SJCRH30 (cell line): ENCODE measurements at regions not wholly inside any gene's neighbourhood (a gene's known extent, or its start where the extent isn't known, plus 50 kb on each side); places are given as distances from the start of the nearest gene placed in this dataset.

Source experiments
- DNase-seq, 2 experiments: peaks; one replicate each; pipeline ENCODE4 v3.0.0-alpha.2; 2015 to 2020
- H3K27ac ChIP-seq: fragments of 250-450 bp; sonication (Bioruptor Pico); 2 replicates; pipeline ENCODE4 v1.5.1; 2020; ENCODE audit warnings: mild to moderate bottlenecking, moderate library complexity
- H3K27me3 ChIP-seq: fragments of 250-450 bp; sonication (Bioruptor Pico); 2 replicates; pipeline ENCODE4 v1.5.1; 2020; ENCODE audit warnings: mild to moderate bottlenecking, moderate library complexity
- H3K36me3 ChIP-seq: fragments of 250-450 bp; sonication (Bioruptor Pico); 2 replicates; pipeline ENCODE4 v1.5.1; 2020; ENCODE audit warnings: mild to moderate bottlenecking, moderate library complexity
- H3K4me1 ChIP-seq: fragments of 250-450 bp; sonication (Bioruptor Pico); 2 replicates; pipeline ENCODE4 v1.5.1; 2020; ENCODE audit warnings: mild to moderate bottlenecking, moderate library complexity
- H3K4me3 ChIP-seq: fragments of 250-450 bp; sonication (Bioruptor Pico); 2 replicates; pipeline ENCODE4 v1.5.1; 2020; ENCODE audit warnings: mild to moderate bottlenecking, moderate library complexity
- H3K9me3 ChIP-seq: fragments of 250-450 bp; sonication (Bioruptor Pico); replicated peaks from 2 replicates; pipeline ENCODE4 v1.5.1; 2020; ENCODE audit warnings: mild to moderate bottlenecking, moderate library complexity

- DNase-seq = no peak
- peaks cover 8% of the 10 kb centered on the region; the same call in 1 of the 2 replicates for H3K27me3 ChIP-seq
Measured at GRCh38 chr9:129247285-129248153, 69.5 kb upstream of the IER5L start.

GRCh38 chr9:129245276-129245675 lies 67.2 kb upstream of the IER5L start:
- no peak for DNase-seq
- Histone ChIP-seq H3K36me3 (no peaks in the 10 kb centered on the region), H3K27ac (no peak overlapping the region)

More at GRCh38 chr9:129247285-129248153, 69.5 kb upstream of the IER5L start:
- no peak overlapping the region for H3K4me3 ChIP-seq
- H3K4me1 ChIP-seq = peaks cover 8% of the 10 kb centered on the region; the same call in 1 of the 2 replicates
- H3K36me3 ChIP-seq = no peaks in the 10 kb centered on the region
- no peaks in the 10 kb centered on the region; the same call in 1 of the 2 replicates for H3K9me3 ChIP-seq
- no peak overlapping the region for H3K27ac ChIP-seq

GRCh38 chr9:129242971-129243561 lies 65.0 kb upstream of the IER5L start:
- H3K36me3 ChIP-seq = no peaks in the 10 kb centered on the region

More at GRCh38 chr9:129245276-129245675, 67.2 kb upstream of the IER5L start:
- Histone ChIP-seq H3K9me3 (no peaks in the 10 kb centered on the region; the same call in 1 of the 2 replicates), H3K4me1 (peaks cover 11% of the 10 kb centered on the region; the same call in 1 of the 2 replicates), H3K4me3 (no peak overlapping the region), H3K27me3 (peaks cover 8% of the 10 kb centered on the region; the same call in 1 of the 2 replicates)

GRCh38 chr9:129242191-129242941 lies 64.3 kb upstream of the IER5L start:
- Histone ChIP-seq H3K27me3 (peaks cover 4% of the 10 kb centered on the region; the same call in 1 of the 2 replicates), H3K27ac (no peak overlapping the region), H3K4me3 (peak overlapping the region; percentile 23), H3K36me3 (no peaks in the 10 kb centered on the region), H3K4me1 (peaks cover 14% of the 10 kb centered on the region; the same call in 1 of the 2 replicates), H3K9me3 (no peaks in the 10 kb centered on the region)
- DNase-seq = peak; percentile 38 to 41

More at GRCh38 chr9:129242971-129243561, 65.0 kb upstream of the IER5L start:
- H3K27ac ChIP-seq = no peak overlapping the region
- peak overlapping the region; percentile 23 for H3K4me3 ChIP-seq
- peaks cover 14% of the 10 kb centered on the region; the same call in 1 of the 2 replicates for H3K4me1 ChIP-seq
- H3K27me3 ChIP-seq = peaks cover 4% of the 10 kb centered on the region; the same call in 1 of the 2 replicates
- no peaks in the 10 kb centered on the region for H3K9me3 ChIP-seq
- peak; percentile 44 to 63 for DNase-seq

- no peaks in the 10 kb centered on the region for H3K36me3 ChIP-seq
- peaks cover 4% of the 10 kb centered on the region; the same call in 1 of the 2 replicates for H3K27me3 ChIP-seq
Measured at GRCh38 chr9:129241725-129242124, 63.7 kb upstream of the IER5L start.

GRCh38 chr9:129240581-129241211 lies 62.6 kb upstream of the IER5L start:
- Histone ChIP-seq H3K36me3 (no peaks in the 10 kb centered on the region), H3K27ac (no peak overlapping the region), H3K4me1 (peaks cover 14% of the 10 kb centered on the region; the same call in 1 of the 2 replicates), H3K9me3 (no peaks in the 10 kb centered on the region), H3K27me3 (peaks cover 4% of the 10 kb centered on the region; the same call in 1 of the 2 replicates), H3K4me3 (no peak overlapping the region)
- no peak for DNase-seq

More at GRCh38 chr9:129241725-129242124, 63.7 kb upstream of the IER5L start:
- no peaks in the 10 kb centered on the region for H3K9me3 ChIP-seq
- no peak overlapping the region for H3K4me3 ChIP-seq
- H3K4me1 ChIP-seq = peaks cover 14% of the 10 kb centered on the region; the same call in 1 of the 2 replicates
- no peak for DNase-seq
- no peak overlapping the region for H3K27ac ChIP-seq

GRCh38 chr9:129239946-129240490 lies 62.0 kb upstream of the IER5L start:
- H3K27me3 ChIP-seq = peaks cover 4% of the 10 kb centered on the region; the same call in 1 of the 2 replicates
- H3K9me3 ChIP-seq = no peaks in the 10 kb centered on the region
- H3K4me1 ChIP-seq = peaks cover 14% of the 10 kb centered on the region; the same call in 1 of the 2 replicates
- no peak for DNase-seq
- no peaks in the 10 kb centered on the region for H3K36me3 ChIP-seq
- no peak overlapping the region for H3K4me3 ChIP-seq
- no peak overlapping the region for H3K27ac ChIP-seq

GRCh38 chr9:129237803-129238202 lies 59.7 kb upstream of the IER5L start:
- Histone ChIP-seq H3K27ac (no peak overlapping the region), H3K27me3 (no peaks in the 10 kb centered on the region), H3K36me3 (no peaks in the 10 kb centered on the region), H3K4me1 (peaks cover 8% of the 10 kb centered on the region; the same call in 1 of the 2 replicates), H3K4me3 (no peak overlapping the region), H3K9me3 (no peaks in the 10 kb centered on the region)
- no peak for DNase-seq

GRCh38 chr9:129237164-129237611 lies 59.1 kb upstream of the IER5L start:
- Histone ChIP-seq H3K9me3 (no peaks in the 10 kb centered on the region), H3K27ac (no peak overlapping the region), H3K36me3 (no peaks in the 10 kb centered on the region), H3K4me1 (peaks cover 2% of the 10 kb centered on the region; the same call in 1 of the 2 replicates), H3K4me3 (no peak overlapping the region), H3K27me3 (no peaks in the 10 kb centered on the region)
- DNase-seq = no peak

GRCh38 chr9:129236441-129237145 lies 58.5 kb upstream of the IER5L start:
- Histone ChIP-seq H3K9me3 (no peaks in the 10 kb centered on the region), H3K36me3 (no peaks in the 10 kb centered on the region), H3K4me3 (no peak overlapping the region), H3K27ac (no peak overlapping the region), H3K4me1 (0 out of 2 replicates have a peak, but pooled peaks cover 2% of the 10 kb centered on the region), H3K27me3 (no peaks in the 10 kb centered on the region)
- DNase-seq = no peak

- Histone ChIP-seq H3K27ac (no peak overlapping the region), H3K27me3 (no peaks in the 10 kb centered on the region), H3K4me1 (0 out of 2 replicates have a peak, but pooled peaks cover 2% of the 10 kb centered on the region), H3K4me3 (no peak overlapping the region), H3K36me3 (no peaks in the 10 kb centered on the region), H3K9me3 (no peaks in the 10 kb centered on the region)
- DNase-seq = no peak
Measured at GRCh38 chr9:129235931-129236331, 57.9 kb upstream of the IER5L start.

GRCh38 chr9:129235041-129235930 lies 57.2 kb upstream of the IER5L start:
- no peaks in the 10 kb centered on the region for H3K27me3 ChIP-seq
- H3K9me3 ChIP-seq = no peaks in the 10 kb centered on the region
- H3K36me3 ChIP-seq = no peaks in the 10 kb centered on the region
- DNase-seq = no peak
- no peak overlapping the region for H3K27ac ChIP-seq
- H3K4me1 ChIP-seq = 0 out of 2 replicates have a peak, but pooled peaks cover 2% of the 10 kb centered on the region
- H3K4me3 ChIP-seq = no peak overlapping the region
